ENCODE measurements at regions not wholly inside any gene's neighbourhood (a gene's known extent, or its start where the extent isn't known, plus 50 kb on each side); places are given as distances from the start of the nearest gene placed in this dataset.

DNA sequence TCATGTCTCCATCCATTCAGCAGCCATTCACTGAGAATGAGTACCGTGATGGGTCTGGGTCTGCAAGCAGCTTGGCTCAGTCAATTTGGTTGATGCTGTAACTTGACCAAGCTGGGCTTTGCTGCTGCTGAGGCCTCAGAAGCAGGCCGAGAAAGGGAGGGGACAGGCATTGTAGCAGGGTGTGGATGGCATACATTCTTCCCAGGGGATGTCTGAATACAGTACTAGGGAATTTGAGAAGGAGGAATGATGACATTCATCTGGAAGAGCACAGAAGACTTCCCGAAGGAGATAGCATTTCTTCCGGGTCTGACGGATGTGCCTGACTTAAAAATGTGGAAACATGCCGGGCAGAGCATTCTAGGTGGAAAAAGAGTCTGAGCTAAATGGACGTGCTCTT lies 105.3 kb upstream of the ADPGK start:
- no peak overlapping the region for H3K4me3 ChIP-seq (replicated peaks in 1 of 3)
- H3K4me1 ChIP-seq, result no peaks in the 10 kb centered on the region
- TF ChIP-seq POLR2A (IDR thresholded peaks at IDR 0.05), result no peak
- DNase-seq, result no peak
- 82 to 91% methylated on average over 7 of the region's 7 CpGs for WGBS, 2 donors
- H3K36me3 ChIP-seq, result no peaks in the 10 kb centered on the region
- intact Hi-C loops (cut with DNase I), result no loop called here
- H3K27me3 ChIP-seq, result no peaks in the 10 kb centered on the region
- no peak overlapping the region for H3K27ac ChIP-seq
- H3K9me3 ChIP-seq, result no peaks in the 10 kb centered on the region

DNA sequence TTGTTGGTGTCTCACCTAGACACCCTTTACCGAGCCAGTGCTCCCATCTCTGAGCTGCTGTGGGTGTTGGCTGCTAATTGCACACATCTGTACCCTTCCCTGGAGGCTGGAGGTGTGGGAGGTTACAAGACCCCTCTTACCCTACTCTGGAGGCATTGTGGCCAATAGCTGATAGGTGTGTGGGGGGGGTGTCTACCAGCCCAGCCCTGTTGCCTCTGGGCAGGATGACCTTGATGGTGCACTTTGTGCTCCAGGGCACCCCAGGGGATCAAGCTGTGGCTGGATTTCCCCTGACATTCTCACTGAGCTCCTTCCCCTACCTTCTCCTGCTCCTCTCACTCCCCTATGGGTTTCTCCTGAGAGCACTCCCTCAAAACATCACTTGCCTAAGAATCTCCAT lies 104.7 kb upstream of the ADPGK start:
- TF ChIP-seq, protein P1, sequence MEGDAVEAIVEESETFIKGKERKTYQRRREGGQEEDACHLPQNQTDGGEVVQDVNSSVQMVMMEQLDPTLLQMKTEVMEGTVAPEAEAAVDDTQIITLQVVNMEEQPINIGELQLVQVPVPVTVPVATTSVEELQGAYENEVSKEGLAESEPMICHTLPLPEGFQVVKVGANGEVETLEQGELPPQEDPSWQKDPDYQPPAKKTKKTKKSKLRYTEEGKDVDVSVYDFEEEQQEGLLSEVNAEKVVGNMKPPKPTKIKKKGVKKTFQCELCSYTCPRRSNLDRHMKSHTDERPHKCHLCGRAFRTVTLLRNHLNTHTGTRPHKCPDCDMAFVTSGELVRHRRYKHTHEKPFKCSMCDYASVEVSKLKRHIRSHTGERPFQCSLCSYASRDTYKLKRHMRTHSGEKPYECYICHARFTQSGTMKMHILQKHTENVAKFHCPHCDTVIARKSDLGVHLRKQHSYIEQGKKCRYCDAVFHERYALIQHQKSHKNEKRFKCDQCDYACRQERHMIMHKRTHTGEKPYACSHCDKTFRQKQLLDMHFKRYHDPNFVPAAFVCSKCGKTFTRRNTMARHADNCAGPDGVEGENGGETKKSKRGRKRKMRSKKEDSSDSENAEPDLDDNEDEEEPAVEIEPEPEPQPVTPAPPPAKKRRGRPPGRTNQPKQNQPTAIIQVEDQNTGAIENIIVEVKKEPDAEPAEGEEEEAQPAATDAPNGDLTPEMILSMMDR (IDR thresholded peaks at IDR 0.05), result no peak
- no peak for TF ChIP-seq POLR2A (IDR thresholded peaks at IDR 0.05)
- no peak for DNase-seq
- 74 to 90% methylated on average over 1 of the region's 1 CpG for WGBS, 2 donors
- intact Hi-C loops (cut with DNase I), result no loop called here
- Histone ChIP-seq H3K9me3 (no peaks in the 10 kb centered on the region), H3K4me3 (replicated peaks in 1 of 3) (no peak overlapping the region), H3K4me1 (no peaks in the 10 kb centered on the region), H3K36me3 (no peaks in the 10 kb centered on the region), H3K27me3 (no peaks in the 10 kb centered on the region), H3K27ac (no peak overlapping the region)

DNA sequence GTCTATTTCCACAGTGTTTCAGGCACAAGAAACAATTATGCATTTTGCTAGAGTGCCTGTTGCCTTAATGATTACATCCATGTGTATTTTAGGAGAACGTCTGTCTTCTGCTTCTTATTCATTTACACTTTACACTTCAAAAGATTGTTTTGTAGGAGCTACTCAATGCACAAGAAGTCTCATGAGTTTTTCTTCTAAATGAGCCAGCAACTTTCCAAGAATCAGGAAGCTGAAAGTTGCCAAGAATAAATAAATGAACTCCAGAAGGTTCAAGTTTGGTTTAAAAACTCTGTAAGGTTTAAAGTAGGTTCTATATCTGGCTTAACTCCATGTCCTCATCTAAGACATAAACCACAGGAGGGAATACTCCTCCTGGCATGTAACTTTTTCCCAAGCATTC lies 103.8 kb upstream of the ADPGK start:
- DNase-seq, result no peak
- intact Hi-C loops (cut with DNase I), result no loop called here
- Histone ChIP-seq H3K9me3 (no peaks in the 10 kb centered on the region), H3K36me3 (no peaks in the 10 kb centered on the region), H3K27me3 (no peaks in the 10 kb centered on the region), H3K27ac (no peak overlapping the region), H3K4me1 (no peaks in the 10 kb centered on the region), H3K4me3 (replicated peaks in 1 of 3) (no peak overlapping the region)
- 43 to 46% methylated on average over 1 of the region's 1 CpG for WGBS, 2 donors
- no peak for TF ChIP-seq POLR2A (IDR thresholded peaks at IDR 0.05)
- TF ChIP-seq, protein P1 (IDR thresholded peaks at IDR 0.05), result no peak

DNA sequence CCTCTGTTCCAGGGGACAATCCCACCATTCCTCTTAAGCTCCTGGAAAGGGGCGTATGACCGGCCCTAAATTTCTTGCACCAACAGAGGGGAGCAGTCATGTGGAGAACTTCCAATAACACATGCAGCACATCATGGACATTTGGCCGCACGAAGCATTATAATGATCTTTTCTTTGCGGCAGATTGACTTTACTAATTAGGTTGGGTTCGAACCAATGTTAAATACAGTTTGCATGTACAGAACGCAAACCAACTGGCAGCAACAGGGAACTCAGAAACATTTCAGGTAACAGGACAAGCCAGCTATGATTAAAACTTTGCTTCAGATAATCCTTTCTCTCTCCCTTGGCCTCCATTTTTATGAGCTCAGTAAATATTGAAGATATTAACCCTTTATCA lies 100.8 kb upstream of the ADPGK start:
- H3K27ac ChIP-seq, result no peak overlapping the region
- H3K36me3 ChIP-seq, result no peaks in the 10 kb centered on the region
- 95 to 98% methylated on average over 7 of the region's 7 CpGs for WGBS, 2 donors
- H3K9me3 ChIP-seq, result no peaks in the 10 kb centered on the region
- no peaks in the 10 kb centered on the region for H3K4me1 ChIP-seq
- intact Hi-C loops (cut with DNase I), result no loop called here
- H3K4me3 ChIP-seq (replicated peaks in 1 of 3), result no peak overlapping the region
- no peaks in the 10 kb centered on the region for H3K27me3 ChIP-seq
- TF ChIP-seq, protein P1 (IDR thresholded peaks at IDR 0.05), result no peak
- no peak for TF ChIP-seq POLR2A (IDR thresholded peaks at IDR 0.05)
- no peak for DNase-seq

DNA sequence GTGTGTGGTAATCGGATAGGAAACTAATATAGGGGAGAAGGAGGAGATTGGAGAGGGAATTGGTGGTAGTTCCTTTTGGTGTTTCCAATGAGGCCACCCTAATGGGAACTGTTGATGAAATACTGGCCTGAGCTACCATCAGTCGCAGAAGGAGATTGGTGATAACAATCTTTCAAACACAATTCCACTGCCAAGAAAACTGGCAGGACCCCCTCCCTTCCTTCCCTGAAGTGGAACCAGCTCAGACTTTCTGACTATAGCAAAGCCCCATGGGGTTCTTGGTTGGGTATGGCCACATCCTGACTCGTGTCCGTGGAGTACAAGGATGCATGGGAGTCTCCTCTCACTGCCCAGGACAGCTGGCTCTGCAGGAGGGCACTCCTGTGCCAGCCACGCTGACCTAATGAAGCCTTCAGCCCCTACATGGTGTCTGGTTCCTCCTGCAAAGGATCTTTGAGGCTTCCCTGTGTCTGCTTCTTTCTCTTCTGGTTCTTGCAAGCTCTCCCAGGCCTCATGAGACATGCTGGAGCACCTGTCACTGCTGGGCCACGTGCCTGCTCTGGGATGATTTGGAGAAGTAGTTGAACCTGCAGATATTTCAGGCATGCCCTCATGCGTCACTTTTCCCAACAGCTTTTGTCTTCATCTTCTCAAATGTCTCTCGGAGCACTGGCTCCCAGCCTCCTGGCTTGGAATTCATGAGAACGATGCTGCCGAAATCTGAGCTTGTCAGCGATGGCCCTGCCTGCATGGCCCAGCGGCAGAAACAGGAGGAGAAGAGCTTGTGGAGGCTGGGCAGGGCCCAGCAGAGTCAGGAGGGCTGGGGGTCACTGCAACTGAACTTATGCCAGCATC lies 90.0 kb upstream of the ADPGK start:
- intact Hi-C loops (cut with DNase I), result no loop called here
- DNase-seq, result no peak
- H3K4me1 ChIP-seq, result peaks cover 3 to 7% of the 10 kb centered on the region in 2 donors
- H3K9me3 ChIP-seq, result no peaks in the 10 kb centered on the region
- TF ChIP-seq POLR2A (IDR thresholded peaks at IDR 0.05), result no peak
- TF ChIP-seq, protein P1 (IDR thresholded peaks at IDR 0.05), result no peak
- H3K4me3 ChIP-seq (replicated peaks in 1 of 3), result no peak overlapping the region
- no peak overlapping the region for H3K27ac ChIP-seq
- no peaks in the 10 kb centered on the region for H3K27me3 ChIP-seq
- WGBS, 2 donors, result 52 to 70% methylated on average over 12 of the region's 12 CpGs
- H3K36me3 ChIP-seq, result no peaks in the 10 kb centered on the region

All from thyroid gland (tissue), 4 donors.